ENCODE measurements at regions not wholly inside any gene's neighbourhood (a gene's known extent, or its start where the extent isn't known, plus 50 kb on each side); places are given as distances from the start of the nearest gene placed in this dataset.

- DNase-seq (ENCODE audit: low spot score in 2 of 2): no peak
- TF ChIP-seq POLR2A (IDR thresholded peaks at IDR 0.05): no peak
- TF ChIP-seq CTCF (IDR thresholded peaks at IDR 0.05): no peak
- no peak overlapping the region for H3K4me3 ChIP-seq (ENCODE audit: low read depth, poor library complexity, severe bottlenecking)
- intact Hi-C loops (cut with DNase I; ENCODE audit: low total_unique reads): no loop called here
- WGBS, 2 donors: 55 to 76% methylated on average over 2 of the region's 2 CpGs
Measured at GRCh38 chr6:137378090-137378369, 116.2 kb downstream of the OLIG3 start.

- no peak overlapping the region for H3K4me3 ChIP-seq (ENCODE audit: low read depth, poor library complexity, severe bottlenecking)
- TF ChIP-seq POLR2A (IDR thresholded peaks at IDR 0.05): no peak
- TF ChIP-seq CTCF (IDR thresholded peaks at IDR 0.05): no peak
- WGBS, 2 donors: 94 to 97% methylated on average over 1 of the region's 1 CpG
- no peak for DNase-seq (ENCODE audit: low spot score in 2 of 2)
- intact Hi-C loops (cut with DNase I; ENCODE audit: low total_unique reads): no loop called here
Measured at GRCh38 chr6:137373296-137373695, 120.9 kb downstream of the OLIG3 start.

- 98 to 100% methylated on average over 2 of the region's 2 CpGs for WGBS, 2 donors
- no peak for TF ChIP-seq CTCF (IDR thresholded peaks at IDR 0.05)
- H3K4me3 ChIP-seq (ENCODE audit: low read depth, poor library complexity, severe bottlenecking): no peak overlapping the region
- intact Hi-C loops (cut with DNase I; ENCODE audit: low total_unique reads): no loop called here
- DNase-seq (ENCODE audit: low spot score in 2 of 2): no peak
Measured at GRCh38 chr6:137372532-137372931, 121.7 kb downstream of the OLIG3 start.

GRCh38 chr6:137371634-137372016 lies 122.6 kb downstream of the OLIG3 start:
- 89 to 91% methylated on average over 4 of the region's 4 CpGs for WGBS, 2 donors
- no peak overlapping the region for H3K4me3 ChIP-seq (ENCODE audit: low read depth, poor library complexity, severe bottlenecking)
- TF ChIP-seq POLR2A (IDR thresholded peaks at IDR 0.05) (no peak), CTCF (IDR thresholded peaks at IDR 0.05) (no peak)
- intact Hi-C loops (cut with DNase I; ENCODE audit: low total_unique reads): no loop called here
- no peak for DNase-seq (ENCODE audit: low spot score in 2 of 2)

GRCh38 chr6:137370871-137371633 lies 123.1 kb downstream of the OLIG3 start:
- DNase-seq (ENCODE audit: low spot score in 2 of 2): no peak
- 77% methylated on average over 2 of the region's 2 CpGs for WGBS, 2 donors
- no peak for TF ChIP-seq CTCF (IDR thresholded peaks at IDR 0.05)
- H3K4me3 ChIP-seq (ENCODE audit: low read depth, poor library complexity, severe bottlenecking): no peak overlapping the region
- intact Hi-C loops (cut with DNase I; ENCODE audit: low total_unique reads): no loop called here

- no peak for TF ChIP-seq CTCF (IDR thresholded peaks at IDR 0.05)
- no peak for TF ChIP-seq POLR2A (IDR thresholded peaks at IDR 0.05)
- DNase-seq (ENCODE audit: low spot score in 2 of 2): no peak
- intact Hi-C loops (cut with DNase I; ENCODE audit: low total_unique reads): no loop called here
- no peak overlapping the region for H3K4me3 ChIP-seq (ENCODE audit: low read depth, poor library complexity, severe bottlenecking)
- 62 to 67% methylated on average over 1 of the region's 1 CpG for WGBS, 2 donors
Measured at GRCh38 chr6:137369136-137369535, 125.1 kb downstream of the OLIG3 start.

Data from lower leg skin (tissue), 4 donors.